CD4-positive, alpha-beta T cell treated with Interleukin-15 for 4 hours (primary cell): ENCODE measurements at regions not wholly inside any gene's neighbourhood (a gene's known extent, or its start where the extent isn't known, plus 50 kb on each side); places are given as distances from the start of the nearest gene placed in this dataset.
"Not testable (repeated sequence)": the region's sequence is repeated elsewhere in the genome, so short reads cannot be mapped to it uniquely, and the experiment has no call there.

Experiments used
- DNase-seq: peaks from one replicate; pipeline ENCODE4 v3.0.0-alpha.2; 2020; ENCODE audit warnings: low spot score

- DNase-seq = no peak
These were observed 153.4 kb upstream of the CCDC150 start for GRCh38 chr2:196486146-196486545.

GRCh38 chr2:196487417-196487816 is 152.1 kb upstream of the CCDC150 start:
- no peak for DNase-seq

- no peak for DNase-seq
These were observed 150.1 kb upstream of the CCDC150 start for GRCh38 chr2:196489371-196489770.

- DNase-seq = no peak
These were observed 146.6 kb upstream of the CCDC150 start for GRCh38 chr2:196492946-196493345.

- no peak for DNase-seq
These were observed 140.6 kb upstream of the CCDC150 start for GRCh38 chr2:196498962-196499361.

GRCh38 chr2:196499686-196500085 is 139.8 kb upstream of the CCDC150 start:
- no peak for DNase-seq

- DNase-seq = no peak
These were observed 138.7 kb upstream of the CCDC150 start for GRCh38 chr2:196500686-196501431.

GRCh38 chr2:196501836-196502235 is 137.7 kb upstream of the CCDC150 start:
- DNase-seq = no peak

- DNase-seq = no peak
These were observed 137.1 kb upstream of the CCDC150 start for GRCh38 chr2:196502386-196502785.

- DNase-seq = no peak
These were observed 136.1 kb upstream of the CCDC150 start for GRCh38 chr2:196503398-196503797.

GRCh38 chr2:196504788-196505187 is 134.7 kb upstream of the CCDC150 start:
- DNase-seq = no peak

GRCh38 chr2:196510246-196510645 is 129.3 kb upstream of the CCDC150 start:
- DNase-seq = no peak

GRCh38 chr2:196511258-196512168 is 128.0 kb upstream of the CCDC150 start:
- no peak for DNase-seq

GRCh38 chr2:196513796-196514526 is 125.6 kb upstream of the CCDC150 start:
- no peak for DNase-seq

- no peak for DNase-seq
These were observed 124.9 kb upstream of the CCDC150 start for GRCh38 chr2:196514641-196515040.

- no peak for DNase-seq
These were observed 124.5 kb upstream of the CCDC150 start for GRCh38 chr2:196515051-196515450.

- no peak for DNase-seq
These were observed 123.9 kb upstream of the CCDC150 start for GRCh38 chr2:196515608-196516007.

GRCh38 chr2:196516564-196516963 is 123.0 kb upstream of the CCDC150 start:
- DNase-seq = no peak

- DNase-seq = no peak
These were observed 118.9 kb upstream of the CCDC150 start for GRCh38 chr2:196520605-196521004.

GRCh38 chr2:196526981-196527725 is 112.4 kb upstream of the CCDC150 start:
- DNase-seq = not testable (repeated sequence)

GRCh38 chr2:196528486-196529223 is 110.9 kb upstream of the CCDC150 start:
- DNase-seq = no peak
